K562 (cell line): ENCODE measurements at regions not wholly inside any gene's neighbourhood (a gene's known extent, or its start where the extent isn't known, plus 50 kb on each side); places are given as distances from the start of the nearest gene placed in this dataset.

Experiments
- ATAC-seq: fragments of 200-7000 bp; cut with Tn5 transposase; 3 replicates; pipeline ENCODE4 v1.9.1; 2020; ENCODE audit warnings: moderate library complexity
- BruUV-seq: library from RNA; stranded (reverse); fragments of 400-500 nt; replicated peaks from 2 replicates; lab custom pipeline; 2021; lab: Mats Ljungman, UMichigan
- CTCF ChIA-PET: fragments of 300-600 bp; formaldehyde crosslinking; extraction: SDS; loops from one replicate; lab custom pipeline; 2021; ENCODE audit warnings: low intra/inter-chr PET ratio; lab: Yijun Ruan, JAX
- POLR2A ChIA-PET: fragments of 300-600, 350-650 bp; sonication (Branson Sonifier 250); formaldehyde crosslinking; extraction: SDS; loops from one replicate; lab custom pipeline; 2021; ENCODE audit warnings: antibody characterized with exemption, inconsistent platforms; lab: Yijun Ruan, JAX
- DNase-seq, 4 experiments: peaks; one replicate each; pipeline versions ENCODE4 v3.0.0 to v3.0.0-alpha.2; 2011 to 2018; ENCODE audit warnings: low spot score in 3 of 4, mixed read lengths in 3 of 4; ENCODE audit errors: extremely low read depth in 1 of 4
- FAIRE-seq: peaks from 2 replicates; lab custom pipeline; 2011; peaks lifted over from hg19 to GRCh38; lab: Jason Lieb, UNC
- H2AFZ ChIP-seq: 2 replicates; pipeline ENCODE4 v1.6.0; 2011; ENCODE audit warnings: low read depth, low read length, control low read depth, inconsistent platforms
- H3K27ac ChIP-seq: fragments of 200-600 bp; 3 replicates; pipeline ENCODE4 v1.8.0; 2011; ENCODE audit warnings: low read depth, mild to moderate bottlenecking, control low read depth, inconsistent platforms, low read length, moderate library complexity, mixed read lengths; ENCODE audit errors: extremely low read depth
- H3K27me3 ChIP-seq, 2 experiments: fragments of 300-600 bp in 1 of 2; 2 replicates in 1 of 2; 3 replicates in 1 of 2; pipeline versions ENCODE4 v1.6.0 to v1.8.0; 2011; ENCODE audit warnings: inconsistent platforms in 2 of 2, low read length in 2 of 2, mild to moderate bottlenecking in 1 of 2, mixed read lengths in 1 of 2, moderate library complexity in 1 of 2; ENCODE audit not compliant: control insufficient read depth in 2 of 2, insufficient read depth in 2 of 2
- H3K36me3 ChIP-seq: fragments of 300-600 bp; 3 replicates; pipeline ENCODE4 v1.8.0; 2011; ENCODE audit warnings: mild to moderate bottlenecking, low read length, inconsistent platforms; ENCODE audit not compliant: control insufficient read depth, insufficient read depth
- H3K4me1 ChIP-seq, 2 experiments: fragments of 200-600 bp in 1 of 2; replicated peaks in 1 of 2; 2 replicates in 1 of 2; 3 replicates in 1 of 2; pipeline versions ENCODE4 v1.5.1 to v1.8.0; 2011; ENCODE audit warnings: inconsistent platforms in 2 of 2, low read length in 2 of 2, mild to moderate bottlenecking in 1 of 2, mixed read lengths in 1 of 2, moderate library complexity in 1 of 2; ENCODE audit not compliant: control insufficient read depth in 2 of 2, insufficient read depth in 2 of 2
- H3K4me2 ChIP-seq: 2 replicates; pipeline ENCODE4 v1.6.1; 2011; ENCODE audit warnings: low read length, control low read depth, inconsistent platforms, mixed read lengths; ENCODE audit not compliant: insufficient read depth
- H3K4me3 ChIP-seq: fragments of 200-600 bp; sonication (generic), shearing (Covaris generic); 2 replicates; pipeline ENCODE4 v1.5.1; 2016; ENCODE audit warnings: control low read depth, inconsistent platforms
- H3K79me2 ChIP-seq: fragments of 200-600 bp; 3 replicates; pipeline ENCODE4 v1.8.0; 2011; ENCODE audit warnings: low read length, inconsistent platforms; ENCODE audit not compliant: control insufficient read depth, insufficient read depth
- H3K9ac ChIP-seq, 2 experiments: 2 replicates each; pipeline versions ENCODE4 v1.6.0 to v1.6.1; 2011; ENCODE audit warnings: low read depth in 2 of 2, low read length in 2 of 2, control low read depth in 1 of 2, inconsistent platforms in 1 of 2, mild to moderate bottlenecking in 1 of 2, mixed read lengths in 1 of 2; ENCODE audit not compliant: insufficient read depth in 1 of 2
- H3K9me1 ChIP-seq: one replicate; pipeline ENCODE4 v1.6.0; 2011; ENCODE audit warnings: inconsistent platforms, mild to moderate bottlenecking, low read length, moderate library complexity; ENCODE audit not compliant: control insufficient read depth, insufficient read depth
- H3K9me3 ChIP-seq: replicated peaks from 2 replicates; pipeline ENCODE4 v1.5.1; 2011; ENCODE audit warnings: low read depth, low read length, inconsistent platforms; ENCODE audit not compliant: control insufficient read depth, insufficient read depth
- H4K20me1 ChIP-seq: replicated peaks from 2 replicates; pipeline ENCODE4 v1.6.1; 2011; ENCODE audit warnings: low read length, inconsistent platforms, mixed read lengths; ENCODE audit not compliant: control insufficient read depth, insufficient read depth
- ASH1L ChIP-seq: fragments of 450-650 bp; IDR thresholded peaks from 2 replicates; pipeline ENCODE4 v1.6.1; 2018; ENCODE audit warnings: borderline replicate concordance, mild to moderate bottlenecking, low read depth; ENCODE audit not compliant: partially characterized antibody
- CTBP1 ChIP-seq: fragments of 450-650 bp; IDR thresholded peaks from 2 replicates; pipeline ENCODE4 v1.6.1; 2016; ENCODE audit warnings: borderline replicate concordance
- DPF2 ChIP-seq: fragments of 450-650 bp; IDR thresholded peaks from 2 replicates; pipeline ENCODE4 v1.6.1; 2016
- HNRNPH1 ChIP-seq: fragments of 200-400 bp; formaldehyde crosslinking; optimal IDR thresholded peaks from 2 replicates; pipeline ENCODE3; 2017; ENCODE audit warnings: low read depth, mild to moderate bottlenecking, low read length, moderate library complexity
- MEIS2 ChIP-seq: fragments of 450-650 bp; IDR thresholded peaks from 2 replicates; pipeline ENCODE4 v1.6.1; 2014; ENCODE audit warnings: mild to moderate bottlenecking; ENCODE audit not compliant: partially characterized antibody
- NFIC ChIP-seq: fragments of 450-650 bp; IDR thresholded peaks from 2 replicates; pipeline ENCODE4 v1.6.1; 2017; ENCODE audit warnings: mild to moderate bottlenecking, inconsistent platforms
- PKNOX1 ChIP-seq: fragments of 450-650 bp; IDR thresholded peaks from 2 replicates; pipeline ENCODE4 v1.6.1; 2016
- PTTG1 ChIP-seq: fragments of 450-650 bp; IDR thresholded peaks from 2 replicates; pipeline ENCODE4 v1.6.1; 2016; ENCODE audit warnings: low read depth, mild to moderate bottlenecking, missing genetic modification characterization, missing compliant biosample characterization
- RAD51 ChIP-seq: fragments of 450-650 bp; IDR thresholded peaks from 2 replicates; pipeline ENCODE4 v1.7.1; 2016; ENCODE audit warnings: low read depth, mild to moderate bottlenecking, borderline replicate concordance
- ZNF445 ChIP-seq: fragments of 250-450 bp; sonication (Bioruptor Pico); IDR thresholded peaks from 2 replicates; pipeline ENCODE4 v1.4.0; 2020; ENCODE audit warnings: low read depth, mild to moderate bottlenecking, moderate library complexity
- ZNF830 ChIP-seq: fragments of 250-450 bp; sonication (Bioruptor Pico); IDR thresholded peaks from 2 replicates; pipeline ENCODE4 v1.5.0; 2021; ENCODE audit warnings: mild to moderate bottlenecking
- WGBS: fragments of 100-300 bp; shearing (Covaris generic); methylation state at CpG from one replicate; pipeline ENCODE4 v1.1.6; 2016; ENCODE audit warnings: low coverage, mixed read lengths; ENCODE audit not compliant: insufficient coverage; ENCODE audit errors: missing lambda C conversion rate; 5-methylcytosine and 5-hydroxymethylcytosine counted together
- in situ Hi-C: fragments of 300-500 bp; cut with MboI; formaldehyde crosslinking; loops from 4 replicates; pipeline ENCODE4 v1.15.0; 2018; ENCODE audit warnings: inconsistent platforms, mixed read lengths
- intact Hi-C: fragments of 100-400 bp; cut with micrococcal nuclease; formaldehyde crosslinking; loops from 2 replicates; pipeline ENCODE4 v1.14.2; 2022

GRCh38 chr11:38498721-38499120, 1900.7 kb upstream of the RAG2 start:
- FAIRE-seq = peak; percentile 60
- Histone ChIP-seq H3K36me3 (no peaks in the 10 kb centered on the region), H3K79me2 (no peaks in the 10 kb centered on the region), H3K9me1 (no peaks in the 10 kb centered on the region), H3K27ac (no peak overlapping the region), H3K4me2 (peak overlapping the region; percentile 56), H3K4me1 (no peaks in the 10 kb centered on the region; a peak in 1 of 5 replicates), H2AFZ (peak overlapping the region; percentile 70), H3K9me3 (no peaks in the 10 kb centered on the region), H3K4me3 (no peak overlapping the region), H3K9ac (no peak overlapping the region; a peak in 1 of 4 replicates), H3K27me3 (no peaks in the 10 kb centered on the region), H4K20me1 (no peaks in the 10 kb centered on the region)
- ATAC-seq = peak; percentile 88
- BruUV-seq = no TSS peak
- 2% methylated on average over 6 of the region's 6 CpGs for WGBS
- in situ Hi-C loops (no loop called here), intact Hi-C loops (no loop called here)
- POLR2A ChIA-PET = interaction anchor here (1.7 kb wide), 1 partner anchor 11 kb away, joined by 4 read pairs; no protein-coding TSS in a partner anchor
- peak; percentile 53; the same call in 1 of the 2 replicates for TF ChIP-seq NFIC
- no peak for TF ChIP-seq ASH1L
- TF ChIP-seq CTBP1 = peak; percentile 23; the same call in 1 of the 2 replicates
- TF ChIP-seq DPF2 = 0 out of 2 replicates have a peak, but pooled peaks have one; percentile 11
- TF ChIP-seq PKNOX1 = 0 out of 2 replicates have a peak, but pooled peaks have one; percentile 18
- DNase-seq = peak in 2 of 4 experiments; percentile 15 to 64
- CTCF ChIA-PET = no interaction called here

- BruUV-seq = no TSS peak
- no peak for DNase-seq
- H3K9me1 ChIP-seq = no peaks in the 10 kb centered on the region
- no peaks in the 10 kb centered on the region for H3K9me3 ChIP-seq
- H2AFZ ChIP-seq = no peak overlapping the region
- no peaks in the 10 kb centered on the region for H3K79me2 ChIP-seq
- no peaks in the 10 kb centered on the region for H3K4me1 ChIP-seq
- H4K20me1 ChIP-seq = no peaks in the 10 kb centered on the region
- ATAC-seq = no peak
- H3K4me3 ChIP-seq = no peak overlapping the region
- POLR2A ChIA-PET = no interaction called here
- H3K9ac ChIP-seq = no peak overlapping the region
- in situ Hi-C loops = no loop called here
- FAIRE-seq = no peak
- intact Hi-C loops = no loop called here
- H3K27me3 ChIP-seq = no peaks in the 10 kb centered on the region
- TF ChIP-seq ZNF830 (CRISPR knock-in tag) = no peak
- no peak for TF ChIP-seq MEIS2
- TF ChIP-seq HNRNPH1 = no peak
- TF ChIP-seq PTTG1 (tag) = no peak
- no peak for TF ChIP-seq RAD51
- no peak for TF ChIP-seq ZNF445 (CRISPR knock-in tag)
- 22% methylated on average over 2 of the region's 2 CpGs for WGBS
- no peak overlapping the region for H3K27ac ChIP-seq
- no peak overlapping the region for H3K4me2 ChIP-seq
- no peaks in the 10 kb centered on the region for H3K36me3 ChIP-seq
- CTCF ChIA-PET = no interaction called here
These were observed 1894.0 kb upstream of the RAG2 start for GRCh38 chr11:38491986-38492385.
